HepG2 (cell line): ENCODE measurements at regions not wholly inside any gene's neighbourhood (a gene's known extent, or its start where the extent isn't known, plus 50 kb on each side); places are given as distances from the start of the nearest gene placed in this dataset.

Experiments
- ATAC-seq: fragments of 200-7000 bp; cut with Tn5 transposase; 3 replicates; pipeline ENCODE4 v1.9.1; 2020; ENCODE audit warnings: mild to moderate bottlenecking, moderate library complexity
- BruUV-seq: library from RNA; stranded (reverse); fragments of 400-500 nt; replicated peaks from 2 replicates; lab custom pipeline; 2021; lab: Mats Ljungman, UMichigan
- CTCF ChIA-PET: fragments of 300-600 bp; formaldehyde crosslinking; extraction: SDS; loops from one replicate; lab custom pipeline; 2021; ENCODE audit warnings: low total read pairs, inconsistent platforms, low intra/inter-chr PET ratio; lab: Yijun Ruan, JAX
- POLR2A ChIA-PET: fragments of 350-600 bp; sonication (Branson Sonifier 250); formaldehyde crosslinking; loops from one replicate; lab custom pipeline; 2020; ENCODE audit warnings: antibody characterized with exemption, inconsistent platforms; lab: Yijun Ruan, JAX
- DNase-seq: peaks from one replicate; pipeline ENCODE4 v3.0.0-alpha.2; 2015; ENCODE audit warnings: low spot score
- FAIRE-seq: peaks from 3 replicates; lab custom pipeline; 2011; peaks lifted over from hg19 to GRCh38; lab: Jason Lieb, UNC
- H2AFZ ChIP-seq: one replicate; pipeline ENCODE4 v1.6.1; 2011; ENCODE audit warnings: low read length, inconsistent platforms
- H3K27ac ChIP-seq: fragments of 300-600 bp; 3 replicates; pipeline ENCODE4 v1.8.0; 2011; ENCODE audit warnings: mixed run types, mild to moderate bottlenecking, mixed read lengths, low read length, inconsistent platforms; ENCODE audit not compliant: insufficient read depth; ENCODE audit errors: extremely low read length
- H3K27me3 ChIP-seq, 2 experiments: fragments of 200-600 bp in 1 of 2; 2 replicates in 1 of 2; 3 replicates in 1 of 2; pipeline versions ENCODE4 v1.6.0 to v1.8.0; 2011; ENCODE audit warnings: low read length in 2 of 2, mild to moderate bottlenecking in 2 of 2, moderate library complexity in 2 of 2, inconsistent platforms in 1 of 2; ENCODE audit not compliant: insufficient read depth in 2 of 2, control insufficient read depth in 1 of 2
- H3K36me3 ChIP-seq, 2 experiments: fragments of 200-600 bp in 1 of 2; replicated peaks in 1 of 2; 2 replicates in 1 of 2; 3 replicates in 1 of 2; pipeline versions ENCODE4 v1.5.1 to v1.8.0; 2011; ENCODE audit warnings: low read length in 2 of 2, inconsistent platforms in 1 of 2; ENCODE audit not compliant: insufficient read depth in 2 of 2, control insufficient read depth in 1 of 2
- H3K4me1 ChIP-seq: 2 replicates; pipeline ENCODE4 v1.5.1; 2012; ENCODE audit warnings: low read length, inconsistent platforms; ENCODE audit not compliant: insufficient read depth
- H3K4me2 ChIP-seq: 2 replicates; pipeline ENCODE4 v1.6.0; 2011; ENCODE audit warnings: low read depth, low read length, inconsistent platforms
- H3K4me3 ChIP-seq, 3 experiments: fragments of 200-600 bp in 1 of 3; sonication (generic), shearing (Covaris generic) in 1 of 3; replicated peaks in 1 of 3; 2 replicates each; pipeline ENCODE4 v1.5.1; 2011 to 2016; ENCODE audit warnings: low read length in 3 of 3, inconsistent platforms in 2 of 3, low read depth in 2 of 3, mild to moderate bottlenecking in 2 of 3, control low read depth in 1 of 3, mixed read lengths in 1 of 3; ENCODE audit not compliant: insufficient read depth in 1 of 3
- H3K79me2 ChIP-seq: one replicate; pipeline ENCODE4 v1.6.1; 2011; ENCODE audit warnings: low read length, inconsistent platforms; ENCODE audit not compliant: insufficient read depth
- H3K9ac ChIP-seq: 2 replicates; pipeline ENCODE4 v1.6.0; 2011; ENCODE audit warnings: mild to moderate bottlenecking, low read depth, low read length, inconsistent platforms; ENCODE audit not compliant: insufficient read depth
- H3K9me3 ChIP-seq: 2 replicates; pipeline ENCODE4 v1.5.1; 2012; ENCODE audit warnings: mild to moderate bottlenecking, low read length
- H4K20me1 ChIP-seq: 2 replicates; pipeline ENCODE4 v1.6.0; 2011; ENCODE audit warnings: inconsistent platforms, mild to moderate bottlenecking, low read length, moderate library complexity; ENCODE audit not compliant: insufficient read depth
- ATF6 ChIP-seq: sonication (generic); formaldehyde crosslinking; conservative IDR thresholded peaks from 2 replicates; pipeline ENCODE4 v1.4.0; 2020; ENCODE audit warnings: missing genetic modification reagents
- ATRX ChIP-seq: sonication (generic); formaldehyde crosslinking; IDR thresholded peaks from 2 replicates; pipeline ENCODE4 v1.4.0; 2020; ENCODE audit warnings: missing genetic modification reagents, borderline replicate concordance
- KLF12 ChIP-seq: sonication (generic); formaldehyde crosslinking; IDR thresholded peaks from 2 replicates; pipeline ENCODE4 v1.4.0; 2020; ENCODE audit warnings: missing genetic modification reagents, borderline replicate concordance
- NONO ChIP-seq, 2 experiments: fragments of 450-650 bp in 1 of 2; sonication (generic) in 1 of 2; formaldehyde crosslinking in 1 of 2; IDR thresholded peaks in 1 of 2; conservative IDR thresholded peaks in 1 of 2; 2 replicates each; pipeline versions ENCODE4 v1.6.1 to v1.8.0; 2017 to 2022; ENCODE audit warnings: mild to moderate bottlenecking in 1 of 2, missing genetic modification reagents in 1 of 2, moderate library complexity in 1 of 2
- PHB2 ChIP-seq: fragments of 450-650 bp; IDR thresholded peaks from 2 replicates; pipeline ENCODE4 v1.6.1; 2018; ENCODE audit not compliant: partially characterized antibody
- REPIN1 ChIP-seq: sonication (generic); formaldehyde crosslinking; IDR thresholded peaks from 2 replicates; pipeline ENCODE4 v1.8.0; 2022; ENCODE audit warnings: missing genetic modification reagents, low read depth, mild to moderate bottlenecking, borderline replicate concordance
- RFXANK ChIP-seq: IDR thresholded peaks from 2 replicates; pipeline ENCODE4 v1.6.1; 2016
- SATB2 ChIP-seq: sonication (generic); formaldehyde crosslinking; IDR thresholded peaks from 2 replicates; pipeline ENCODE4 v1.5.0; 2020; ENCODE audit warnings: missing genetic modification reagents
- SOX6 ChIP-seq, 2 experiments: fragments of 450-650 bp in 1 of 2; sonication (generic) in 1 of 2; formaldehyde crosslinking in 1 of 2; IDR thresholded peaks; 2 replicates each; pipeline versions ENCODE4 v1.4.0 to v1.6.1; 2017 to 2020; ENCODE audit warnings: antibody characterized with exemption in 1 of 2, mild to moderate bottlenecking in 1 of 2, missing genetic modification reagents in 1 of 2
- SSRP1 ChIP-seq: IDR thresholded peaks from 2 replicates; pipeline ENCODE4 v1.6.1; 2016; ENCODE audit warnings: control low read depth
- TARDBP ChIP-seq: sonication (generic); formaldehyde crosslinking; IDR thresholded peaks from 2 replicates; pipeline ENCODE4 v1.8.0; 2022; ENCODE audit warnings: mild to moderate bottlenecking, missing genetic modification reagents
- YEATS2 ChIP-seq: sonication (generic); formaldehyde crosslinking; IDR thresholded peaks from 2 replicates; pipeline ENCODE4 v1.4.0; 2020; ENCODE audit warnings: missing genetic modification reagents, borderline replicate concordance
- ZIK1 ChIP-seq: sonication (generic); formaldehyde crosslinking; IDR thresholded peaks from 2 replicates; pipeline ENCODE4 v1.5.0; 2020; ENCODE audit warnings: mild to moderate bottlenecking, low read depth, missing genetic modification reagents, borderline replicate concordance
- ZNF143 ChIP-seq: sonication (generic); formaldehyde crosslinking; IDR thresholded peaks from 2 replicates; pipeline ENCODE4 v1.4.0; 2020; ENCODE audit warnings: missing genetic modification reagents
- ZNF619 ChIP-seq: sonication (generic); formaldehyde crosslinking; IDR thresholded peaks from 2 replicates; pipeline ENCODE4 v1.4.0; 2020; ENCODE audit warnings: mild to moderate bottlenecking, missing genetic modification reagents
- ZNF782 ChIP-seq: sonication (generic); formaldehyde crosslinking; IDR thresholded peaks from 2 replicates; pipeline ENCODE4 v1.4.0; 2020; ENCODE audit warnings: missing genetic modification reagents, mild to moderate bottlenecking, borderline replicate concordance
- WGBS: methylation state at CpG from one replicate; pipeline ENCODE4 v1.1.6; 2017; ENCODE audit warnings: low lambda C conversion rate; 5-methylcytosine and 5-hydroxymethylcytosine counted together
- in situ Hi-C: cut with HindIII; loops from 2 replicates; pipeline ENCODE4 v1.10.0; 2017; ENCODE audit warnings: low pct_unique_long_range_greater_than_20kb; ENCODE audit not compliant: extremely low pct_ligation_motif_present
- intact Hi-C: fragments of 100-400 bp; cut with micrococcal nuclease; formaldehyde crosslinking; loops from one replicate; pipeline ENCODE4 v1.10.0; 2022; ENCODE audit not compliant: unreplicated experiment
- TF ChIP-seq, protein P1 (sequence below): sonication (generic); formaldehyde crosslinking; IDR thresholded peaks from 2 replicates; pipeline ENCODE4 v1.4.0; 2020; ENCODE audit warnings: missing genetic modification reagents
- TF ChIP-seq, protein P2 (sequence below): sonication (generic); formaldehyde crosslinking; IDR thresholded peaks from 2 replicates; pipeline ENCODE4 v1.5.0; 2020; ENCODE audit warnings: mild to moderate bottlenecking, missing genetic modification reagents

DNA sequence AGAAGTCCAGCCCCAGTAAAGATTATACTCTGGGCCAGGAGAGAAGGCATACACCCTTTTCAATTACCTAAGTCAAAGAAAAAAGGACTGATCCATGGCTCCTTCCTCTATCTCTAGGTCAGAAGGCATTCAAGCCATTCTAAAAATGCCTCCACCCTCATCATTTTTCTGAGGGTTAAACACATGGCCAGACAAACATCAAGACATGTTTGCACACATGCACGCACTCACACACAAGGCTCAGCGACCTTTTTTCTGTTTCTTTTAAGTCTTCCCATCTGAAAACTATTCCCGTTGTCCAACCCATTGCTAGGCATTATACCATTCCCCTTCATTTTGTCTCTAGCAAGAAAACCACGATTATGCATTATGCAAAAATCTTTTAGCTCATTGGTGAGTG, 126.6 kb downstream of the EN1 start:
- ChIA-PET CTCF (no interaction called here), POLR2A (no interaction called here)
- Histone ChIP-seq H3K9me3 (no peaks in the 10 kb centered on the region), H3K4me3 (no peak overlapping the region), H3K27me3 (peaks cover 0 to 3% of the 10 kb centered on the region in 2 experiments; a peak in 1 of 5 replicates), H3K4me1 (no peaks in the 10 kb centered on the region), H3K9ac (no peak overlapping the region), H3K4me2 (no peak overlapping the region), H2AFZ (no peak overlapping the region), H3K36me3 (no peaks in the 10 kb centered on the region), H3K27ac (no peak overlapping the region), H4K20me1 (no peaks in the 10 kb centered on the region), H3K79me2 (no peaks in the 10 kb centered on the region)
- intact Hi-C loops: no loop called here
- FAIRE-seq (no peak), ATAC-seq (no peak), DNase-seq (no peak)
- no TSS peak for BruUV-seq
- in situ Hi-C loops: no loop called here
- 14% methylated on average over 4 of the region's 4 CpGs for WGBS
- TF ChIP-seq, protein P1, sequence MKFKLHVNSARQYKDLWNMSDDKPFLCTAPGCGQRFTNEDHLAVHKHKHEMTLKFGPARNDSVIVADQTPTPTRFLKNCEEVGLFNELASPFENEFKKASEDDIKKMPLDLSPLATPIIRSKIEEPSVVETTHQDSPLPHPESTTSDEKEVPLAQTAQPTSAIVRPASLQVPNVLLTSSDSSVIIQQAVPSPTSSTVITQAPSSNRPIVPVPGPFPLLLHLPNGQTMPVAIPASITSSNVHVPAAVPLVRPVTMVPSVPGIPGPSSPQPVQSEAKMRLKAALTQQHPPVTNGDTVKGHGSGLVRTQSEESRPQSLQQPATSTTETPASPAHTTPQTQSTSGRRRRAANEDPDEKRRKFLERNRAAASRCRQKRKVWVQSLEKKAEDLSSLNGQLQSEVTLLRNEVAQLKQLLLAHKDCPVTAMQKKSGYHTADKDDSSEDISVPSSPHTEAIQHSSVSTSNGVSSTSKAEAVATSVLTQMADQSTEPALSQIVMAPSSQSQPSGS (CRISPR knock-in tag): no peak
- TF ChIP-seq KLF12 (CRISPR knock-in tag) (no peak), PHB2 (no peak), ATF6 (CRISPR knock-in tag) (no peak), ATRX (CRISPR knock-in tag) (no peak), SSRP1 (CRISPR knock-in tag) (no peak), TARDBP (CRISPR knock-in tag) (no peak), REPIN1 (CRISPR knock-in tag) (no peak), NONO (IDR thresholded peaks at IDR 0.05) (no peak), NONO (CRISPR knock-in tag; conservative IDR thresholded peaks at IDR 0.05) (no peak), ZNF619 (CRISPR knock-in tag) (no peak), ZNF782 (CRISPR knock-in tag) (no peak), ZIK1 (CRISPR knock-in tag) (no peak), ZNF143 (CRISPR knock-in tag) (no peak), YEATS2 (CRISPR knock-in tag) (no peak), SATB2 (CRISPR knock-in tag) (no peak), RFXANK (CRISPR knock-in tag) (no peak), SOX6 (IDR thresholded peaks at IDR 0.05) (no peak), SOX6 (CRISPR knock-in tag; IDR thresholded peaks at IDR 0.05) (no peak)
- TF ChIP-seq, protein P2, sequence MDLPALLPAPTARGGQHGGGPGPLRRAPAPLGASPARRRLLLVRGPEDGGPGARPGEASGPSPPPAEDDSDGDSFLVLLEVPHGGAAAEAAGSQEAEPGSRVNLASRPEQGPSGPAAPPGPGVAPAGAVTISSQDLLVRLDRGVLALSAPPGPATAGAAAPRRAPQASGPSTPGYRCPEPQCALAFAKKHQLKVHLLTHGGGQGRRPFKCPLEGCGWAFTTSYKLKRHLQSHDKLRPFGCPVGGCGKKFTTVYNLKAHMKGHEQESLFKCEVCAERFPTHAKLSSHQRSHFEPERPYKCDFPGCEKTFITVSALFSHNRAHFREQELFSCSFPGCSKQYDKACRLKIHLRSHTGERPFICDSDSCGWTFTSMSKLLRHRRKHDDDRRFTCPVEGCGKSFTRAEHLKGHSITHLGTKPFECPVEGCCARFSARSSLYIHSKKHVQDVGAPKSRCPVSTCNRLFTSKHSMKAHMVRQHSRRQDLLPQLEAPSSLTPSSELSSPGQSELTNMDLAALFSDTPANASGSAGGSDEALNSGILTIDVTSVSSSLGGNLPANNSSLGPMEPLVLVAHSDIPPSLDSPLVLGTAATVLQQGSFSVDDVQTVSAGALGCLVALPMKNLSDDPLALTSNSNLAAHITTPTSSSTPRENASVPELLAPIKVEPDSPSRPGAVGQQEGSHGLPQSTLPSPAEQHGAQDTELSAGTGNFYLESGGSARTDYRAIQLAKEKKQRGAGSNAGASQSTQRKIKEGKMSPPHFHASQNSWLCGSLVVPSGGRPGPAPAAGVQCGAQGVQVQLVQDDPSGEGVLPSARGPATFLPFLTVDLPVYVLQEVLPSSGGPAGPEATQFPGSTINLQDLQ (CRISPR knock-in tag): no peak
